ENCODE measurements at regions not wholly inside any gene's neighbourhood (a gene's known extent, or its start where the extent isn't known, plus 50 kb on each side); places are given as distances from the start of the nearest gene placed in this dataset.

- TF ChIP-seq EZH2 (IDR thresholded peaks at IDR 0.05; ENCODE audit: borderline replicate concordance, insufficient read depth, low read length, poor library complexity, severe bottlenecking) = no peak
- TF ChIP-seq RAD21 (conservative IDR thresholded peaks at IDR 0.05) = no peak
- TF ChIP-seq CTCF (IDR thresholded peaks at IDR 0.05; ENCODE audit: poor library complexity, severe bottlenecking) = no peak
- no peak for TF ChIP-seq POLR2AphosphoS5 (IDR thresholded peaks at IDR 0.05)
These were observed 151.2 kb upstream of the WWC1 start for GRCh38 chr5:168140241-168140640.
